GM18519 (cell line): ENCODE measurements at regions not wholly inside any gene's neighbourhood (a gene's known extent, or its start where the extent isn't known, plus 50 kb on each side); places are given as distances from the start of the nearest gene placed in this dataset.

Experiments used
- ATAC-seq: cut with Tn5 transposase; IDR thresholded peaks from one replicate; pipeline ENCODE4 v1.9.1; 2021; ENCODE audit warnings: mild to moderate bottlenecking, moderate library complexity; ENCODE audit not compliant: unreplicated experiment, low FRiP score

DNA sequence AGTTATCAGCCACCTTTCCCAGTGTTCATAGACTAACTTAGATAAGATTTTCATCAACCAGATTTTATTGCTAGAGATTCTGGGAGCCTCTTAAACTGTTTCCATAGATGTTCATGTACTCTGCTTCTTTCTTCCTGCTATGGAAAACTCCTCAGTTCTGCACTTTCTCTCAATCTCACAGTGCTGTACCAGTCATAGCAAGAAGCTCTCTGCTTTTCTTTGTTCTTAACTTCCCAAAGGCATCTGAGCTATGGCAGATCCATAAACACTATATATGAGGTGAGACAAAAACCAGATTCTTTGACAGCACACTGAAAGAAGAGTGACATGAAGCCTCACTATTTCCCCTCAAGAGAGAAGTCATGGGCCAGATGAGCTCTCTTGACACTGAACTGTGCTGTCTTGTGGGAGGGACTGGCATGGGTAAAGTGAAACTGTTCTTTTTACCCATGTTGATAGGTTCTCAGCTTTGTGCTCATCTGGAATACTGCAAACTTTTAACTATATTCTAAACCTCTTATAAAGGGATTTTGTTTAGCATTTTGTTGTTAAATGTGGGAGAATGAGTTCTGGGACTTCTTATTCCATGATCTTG is 64.2 kb upstream of the LYPLAL1 start:
- ATAC-seq, result no peak

DNA sequence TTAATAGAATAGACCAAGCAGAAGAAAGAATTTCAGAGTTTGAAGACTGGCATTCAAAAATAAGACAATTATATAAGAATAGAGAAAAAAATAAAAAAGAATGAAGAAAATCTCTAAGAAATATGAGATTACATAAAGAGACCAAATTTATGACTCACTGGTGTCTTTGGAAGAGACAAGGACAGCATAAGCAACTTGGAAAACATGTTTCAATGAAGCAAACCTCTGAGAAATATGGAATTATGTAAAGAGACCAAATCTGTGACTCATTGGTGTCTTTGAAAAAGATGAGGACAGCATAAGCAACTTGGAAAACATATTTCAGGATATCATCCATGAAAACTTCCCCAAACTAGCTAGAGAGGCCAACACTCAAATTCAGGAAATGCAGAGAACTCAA is 60.4 kb upstream of the LYPLAL1 start:
- ATAC-seq, result no peak

DNA sequence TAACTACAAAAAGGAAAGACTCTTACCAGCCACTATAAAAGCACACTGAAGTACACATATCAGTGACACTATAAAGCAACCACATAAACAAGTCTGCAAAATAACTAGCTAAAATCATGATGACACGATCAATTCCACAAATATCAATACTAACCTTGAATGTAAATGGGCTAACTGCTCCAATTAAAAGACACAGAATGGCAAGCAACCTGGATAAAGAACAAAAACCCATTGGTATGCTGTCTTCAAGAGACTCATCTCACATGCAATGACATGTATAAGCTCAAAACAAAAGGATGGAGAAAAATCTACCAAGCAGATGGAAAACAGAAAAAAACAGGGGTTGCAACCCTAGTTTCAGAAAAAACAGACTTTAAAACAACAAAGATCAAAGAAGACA is 59.7 kb upstream of the LYPLAL1 start:
- no peak for ATAC-seq

DNA sequence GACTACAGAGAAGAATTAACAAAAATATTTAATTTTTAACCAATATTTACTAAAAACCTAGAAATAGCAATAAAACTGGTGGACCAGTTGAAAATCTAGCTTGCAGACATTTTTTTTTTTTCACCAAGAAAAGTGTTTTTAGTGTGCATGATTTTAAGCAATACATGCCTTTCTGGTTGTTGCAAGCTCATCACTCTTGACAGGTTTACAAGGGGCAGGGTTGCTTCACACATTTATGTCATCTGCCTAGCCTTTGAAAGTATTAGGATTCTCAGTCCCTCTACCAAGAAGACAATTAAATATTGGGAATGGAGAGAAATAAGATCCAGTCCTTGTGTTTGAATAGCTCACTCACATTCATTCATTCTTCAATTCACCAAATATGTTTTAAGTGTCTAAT is 53.8 kb upstream of the LYPLAL1 start:
- no peak for ATAC-seq

DNA sequence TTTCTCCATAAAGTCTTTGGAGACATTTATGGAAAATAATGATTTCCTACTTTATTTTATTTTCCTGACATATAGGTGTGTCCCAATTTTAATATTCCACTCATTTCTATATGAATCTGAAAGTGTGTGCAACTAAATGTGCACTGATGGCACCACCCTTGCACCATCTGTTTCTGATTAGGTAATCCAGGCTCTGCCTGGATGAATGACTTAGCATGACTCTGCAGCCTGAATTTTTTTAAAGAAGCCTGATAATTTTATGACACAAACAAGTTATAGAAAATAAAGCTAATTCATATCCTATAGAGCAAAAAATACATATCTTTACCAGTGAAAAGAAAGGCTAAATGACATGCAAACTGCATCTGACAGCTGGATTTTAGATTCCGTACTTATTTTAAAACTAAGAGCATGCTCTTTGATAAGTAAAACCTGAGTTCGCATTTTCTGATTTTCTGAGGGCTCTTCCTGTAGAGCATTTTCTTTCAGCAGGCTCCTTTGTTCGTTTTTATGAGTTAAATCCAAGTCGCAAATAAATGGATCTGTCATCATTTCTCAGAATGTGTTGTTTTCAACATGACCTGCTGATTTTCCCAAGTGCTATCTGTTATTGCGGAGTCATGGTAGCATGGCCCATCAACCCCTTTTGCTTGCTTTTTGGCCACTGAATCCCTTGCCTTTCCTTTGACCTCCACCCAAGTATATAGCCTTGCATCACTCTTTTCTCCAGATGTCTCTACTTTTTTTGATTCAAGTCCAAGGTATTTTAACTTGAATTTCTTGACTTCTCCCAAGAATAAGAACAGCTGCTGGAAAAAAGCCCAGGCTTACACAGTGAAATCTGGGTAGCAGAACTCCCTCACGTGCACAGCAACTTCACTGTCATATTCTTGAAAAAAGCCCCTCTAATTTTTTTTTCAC is 52.8 kb upstream of the LYPLAL1 start:
- ATAC-seq, result no peak

DNA sequence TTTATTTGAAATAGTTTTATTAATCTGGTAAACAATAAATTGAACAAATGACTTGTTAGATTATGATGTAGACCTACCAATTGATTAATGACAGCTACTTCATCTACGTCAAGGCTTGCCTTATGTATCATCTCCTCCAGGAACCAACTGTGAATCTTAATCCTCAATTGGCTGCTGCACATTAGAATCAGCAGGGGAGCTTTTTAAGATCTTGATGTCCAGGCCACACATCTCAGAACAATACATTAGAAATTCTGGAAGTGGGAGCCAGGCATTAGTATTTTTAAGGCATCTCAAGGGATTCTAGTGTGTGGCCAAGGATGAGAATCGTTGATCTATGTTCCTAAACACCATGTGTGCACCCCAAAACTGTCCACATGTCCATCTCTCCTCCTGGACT is 52.0 kb upstream of the LYPLAL1 start:
- no peak for ATAC-seq

DNA sequence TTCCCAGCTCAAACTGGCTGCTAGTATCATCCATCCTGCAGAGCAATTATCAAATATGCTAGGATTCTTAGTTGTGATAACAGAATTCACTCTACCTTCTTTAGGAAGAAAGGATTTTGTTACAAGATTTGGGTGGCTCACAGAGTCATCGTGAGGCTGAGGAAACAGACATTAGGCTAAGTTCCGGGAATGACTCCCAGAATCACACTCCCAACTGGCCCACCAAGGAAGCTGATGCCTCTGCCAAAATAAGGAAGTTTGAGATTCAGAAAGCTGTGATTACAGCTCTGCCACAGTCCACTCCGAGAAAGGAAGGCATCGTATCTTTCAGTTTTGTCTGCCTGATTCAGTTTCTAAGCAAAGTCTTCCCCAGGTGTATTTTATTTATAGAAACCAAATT is 50.6 kb upstream of the LYPLAL1 start:
- no peak for ATAC-seq
